NCI-H2107 treated with DMSO at 0.1 percent for 48 hours (cell line): ENCODE measurements at regions not wholly inside any gene's neighbourhood (a gene's known extent, or its start where the extent isn't known, plus 50 kb on each side); places are given as distances from the start of the nearest gene placed in this dataset.

Experiments
- DNase-seq: peaks from one replicate; lab custom pipeline; 2025; ENCODE audit not compliant: unreplicated experiment; lab: John Stamatoyannopoulos, UW

DNA sequence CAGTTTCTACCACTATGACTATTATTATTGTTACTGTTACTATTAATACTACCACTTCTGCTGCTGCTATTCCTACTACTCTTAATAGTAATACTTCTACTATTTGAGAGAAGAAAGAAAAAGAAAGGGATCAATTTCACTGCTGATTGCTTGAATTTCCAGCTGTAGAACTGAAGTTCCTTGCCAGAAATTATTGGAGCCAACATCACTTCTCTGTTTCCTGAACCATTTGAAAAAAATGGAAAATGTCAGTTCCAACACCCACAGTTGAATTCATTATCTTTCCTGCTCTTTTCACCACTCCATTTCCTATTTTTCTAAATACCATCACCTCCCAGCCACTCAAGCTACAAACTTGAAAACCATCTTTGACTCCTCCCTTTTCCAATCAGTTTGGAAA is 54.1 kb upstream of the PIK3C2G start:
- DNase-seq, result no peak

DNA sequence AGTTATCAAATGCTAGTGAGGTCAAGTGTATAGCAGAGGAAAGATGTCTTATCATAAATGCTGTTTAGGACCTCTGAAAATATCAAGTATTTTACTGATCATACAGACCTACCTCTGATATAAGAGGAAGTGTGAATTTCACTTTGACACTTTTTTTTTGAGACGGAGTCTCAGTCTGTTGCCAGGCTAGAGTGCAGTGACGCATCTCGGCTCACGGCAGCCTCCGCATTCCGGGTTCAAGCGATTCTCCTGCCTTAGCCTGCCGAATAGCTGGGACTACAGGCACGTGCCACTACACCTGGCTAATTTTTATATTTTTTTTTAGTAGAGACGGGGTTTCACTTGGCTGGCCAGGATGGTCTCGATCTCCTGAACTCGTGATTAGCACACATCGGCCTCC is 55.1 kb upstream of the PIK3C2G start:
- DNase-seq, result no peak

DNA sequence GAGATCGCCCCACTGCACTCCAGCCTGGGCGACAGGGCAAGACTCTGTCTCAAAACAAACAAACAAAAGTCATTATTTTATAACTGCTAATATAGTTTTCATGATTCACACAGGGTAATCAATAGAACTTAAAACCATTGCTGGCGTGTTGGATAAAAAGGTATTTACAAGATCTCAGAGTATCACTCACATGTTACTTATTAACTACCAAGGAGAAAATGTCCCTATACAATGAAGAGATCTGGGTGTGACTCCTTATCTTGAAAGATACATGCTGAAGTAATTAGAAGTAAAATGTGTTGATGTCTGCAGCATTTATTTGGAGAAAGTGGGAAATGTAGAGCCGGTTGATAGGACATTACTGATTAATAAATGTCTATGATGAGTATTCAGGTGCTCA is 57.3 kb upstream of the PIK3C2G start:
- DNase-seq, result no peak

DNA sequence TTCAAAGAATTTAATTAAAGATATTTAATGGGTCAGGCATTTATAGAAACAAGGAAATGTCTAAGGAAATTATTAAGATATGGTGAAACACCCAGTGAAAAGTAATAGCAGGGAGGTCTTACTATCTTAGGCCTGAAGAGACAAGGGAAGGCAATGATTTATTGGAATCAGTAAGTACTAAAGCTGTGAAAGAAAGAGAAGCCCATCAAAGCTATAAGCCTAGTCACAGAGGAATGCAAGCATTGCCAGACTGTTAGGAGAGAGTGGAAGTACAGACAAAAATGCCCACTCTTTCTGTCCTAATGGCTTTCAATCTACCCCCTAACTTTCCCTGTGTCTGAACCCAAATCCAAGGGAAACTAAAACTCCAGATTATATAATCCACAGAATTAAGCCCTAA is 69.2 kb upstream of the PIK3C2G start:
- DNase-seq, result no peak

DNA sequence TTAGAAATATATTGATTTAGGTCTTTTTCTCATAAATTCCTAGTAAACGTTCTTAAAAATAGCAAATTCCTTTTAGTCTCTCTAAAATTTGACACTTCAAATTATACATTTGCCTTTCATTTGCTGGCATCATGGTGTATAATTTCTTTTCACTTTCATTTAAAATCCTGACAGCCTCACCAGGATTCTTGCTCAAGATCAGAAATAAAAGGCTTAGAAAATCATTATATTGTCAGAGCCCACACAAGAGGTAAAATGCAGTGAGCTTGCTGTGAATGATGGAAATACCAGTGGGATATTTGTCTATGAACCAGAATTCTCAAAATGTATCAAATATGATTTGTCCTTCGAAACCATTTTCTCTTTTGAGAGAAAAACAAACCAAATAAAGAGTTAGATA is 78.2 kb upstream of the PIK3C2G start:
- DNase-seq, result no peak

DNA sequence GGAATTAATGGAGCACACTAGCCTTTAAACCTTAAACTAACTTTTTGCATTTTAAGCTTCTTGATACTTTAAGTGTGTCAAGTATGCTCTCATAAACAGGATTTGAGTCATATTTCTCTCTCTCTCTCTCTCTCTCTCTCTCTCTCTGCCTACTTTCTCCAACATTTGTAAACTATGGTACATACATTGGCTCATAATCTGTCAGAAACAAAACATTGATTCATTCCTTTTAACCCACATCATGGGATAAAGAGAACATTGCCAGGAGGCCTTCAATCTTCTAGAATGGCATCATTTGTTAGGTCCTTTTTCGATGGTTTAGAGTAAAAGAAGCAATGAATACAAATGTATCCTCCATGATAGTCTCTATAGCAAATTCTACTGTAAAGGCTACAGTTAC is 81.6 kb upstream of the RERGL start:
- DNase-seq, result no peak

DNA sequence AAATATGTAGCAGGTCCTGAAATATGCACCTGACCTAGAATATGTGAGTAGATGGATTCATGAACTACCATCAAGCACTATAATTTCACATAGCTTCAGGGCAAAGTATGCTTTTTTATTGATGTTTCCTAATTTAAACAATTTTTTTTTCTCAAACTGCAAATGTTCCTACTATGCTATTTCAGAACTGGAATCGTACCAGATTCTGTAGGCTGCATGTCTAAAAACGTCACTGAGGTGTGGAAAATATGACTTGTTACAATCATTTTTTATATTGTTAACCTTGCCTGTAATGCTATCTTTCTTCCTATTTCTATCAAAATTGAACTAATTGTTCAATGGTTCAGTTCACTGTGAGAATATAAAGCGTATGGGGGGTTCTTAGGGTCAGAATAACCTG is 78.0 kb upstream of the RERGL start:
- DNase-seq, result no peak

DNA sequence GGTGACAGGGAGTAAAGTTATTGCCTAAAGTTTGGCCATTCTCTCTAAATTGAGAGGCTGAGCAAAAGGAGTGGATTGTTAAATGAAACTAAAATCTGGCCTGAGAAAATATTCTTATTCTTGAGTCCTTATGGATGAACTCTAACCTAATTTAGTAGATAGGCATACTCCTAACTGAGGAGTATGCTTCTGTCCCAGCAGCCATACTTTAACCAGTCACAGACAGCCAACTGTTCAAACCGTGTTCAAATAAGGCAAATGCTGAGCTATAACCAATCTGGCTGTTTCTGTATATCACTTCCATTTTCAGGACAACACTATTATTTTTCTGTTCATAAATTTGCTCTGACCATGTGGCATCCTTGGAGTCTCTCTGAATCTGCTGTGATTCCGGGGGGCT is 75.9 kb upstream of the RERGL start:
- no peak for DNase-seq

DNA sequence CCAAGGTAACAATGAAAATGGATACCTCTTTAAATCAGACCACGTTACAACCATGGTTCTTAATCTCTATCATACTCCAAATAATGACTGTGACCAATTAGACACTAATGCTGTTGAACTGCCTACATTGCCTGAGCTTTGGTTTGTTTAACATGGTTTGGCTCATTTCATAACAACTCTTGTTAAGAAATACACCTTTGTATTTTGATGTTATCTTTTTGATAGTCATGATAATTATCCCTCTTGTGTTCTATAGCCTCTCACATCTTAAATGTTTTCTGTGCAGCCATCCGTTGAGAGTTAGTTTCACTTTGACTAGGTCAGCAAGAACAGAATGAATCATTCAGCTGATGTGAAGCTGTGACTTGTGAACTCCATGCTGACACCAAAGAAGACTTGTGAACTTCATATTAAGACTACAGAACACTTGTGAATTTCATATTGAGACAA is 75.5 kb upstream of the RERGL start:
- peak; percentile 4 for DNase-seq

DNA sequence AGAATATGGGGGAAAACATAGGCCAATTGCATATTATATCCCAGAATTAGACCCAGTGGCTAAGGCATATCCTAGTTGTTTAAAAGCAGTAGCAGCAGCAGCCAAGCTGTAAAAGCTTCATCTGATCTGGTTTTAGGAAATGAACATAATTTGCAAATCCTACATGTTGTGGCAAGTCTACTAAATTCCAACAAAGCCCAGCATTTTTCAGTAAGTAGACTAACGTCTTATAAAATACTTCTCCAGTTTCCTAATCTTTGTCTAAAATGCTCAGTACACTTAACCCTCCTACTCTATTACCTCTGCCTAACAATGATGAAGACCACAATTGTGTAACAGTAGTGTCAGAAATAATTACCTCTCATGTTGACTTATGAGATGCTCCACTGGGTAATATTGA is 70.9 kb upstream of the RERGL start:
- no peak for DNase-seq

DNA sequence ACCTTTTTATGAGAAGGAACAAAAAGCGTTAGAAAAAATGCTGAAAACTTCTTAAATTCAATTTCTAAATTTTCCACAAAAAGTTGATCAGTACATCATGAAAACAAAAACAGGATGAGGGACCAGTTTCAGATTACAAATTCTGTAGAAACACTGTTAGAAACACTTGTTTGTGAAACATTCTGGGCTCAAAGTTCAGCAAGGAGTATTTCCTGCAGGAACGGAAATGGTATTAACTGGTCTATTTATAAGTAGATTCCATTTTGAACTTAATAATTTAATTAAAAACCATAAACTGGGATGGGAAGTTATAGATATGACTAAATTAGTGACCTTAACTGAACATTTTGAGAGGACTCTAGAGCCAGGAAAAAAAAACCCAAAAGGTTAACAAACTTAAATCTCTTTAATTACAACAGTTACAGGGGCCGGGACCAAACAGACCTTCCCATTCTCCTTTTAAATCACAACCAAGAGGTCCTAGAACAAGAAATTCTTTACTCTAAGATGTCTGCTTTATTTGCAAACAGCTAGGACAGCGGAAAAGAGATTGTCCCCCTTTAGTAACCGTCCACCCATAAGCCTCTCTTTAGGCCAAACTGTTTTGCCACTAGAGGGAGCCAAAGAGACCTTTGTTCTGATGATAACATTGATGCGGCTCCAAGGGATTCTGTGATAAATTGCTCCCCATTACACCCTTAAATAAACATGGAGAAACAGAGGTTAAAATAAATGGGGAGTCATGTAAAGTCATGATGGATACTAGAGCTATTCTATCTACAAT is 69.0 kb upstream of the RERGL start:
- peak; percentile 8 for DNase-seq

DNA sequence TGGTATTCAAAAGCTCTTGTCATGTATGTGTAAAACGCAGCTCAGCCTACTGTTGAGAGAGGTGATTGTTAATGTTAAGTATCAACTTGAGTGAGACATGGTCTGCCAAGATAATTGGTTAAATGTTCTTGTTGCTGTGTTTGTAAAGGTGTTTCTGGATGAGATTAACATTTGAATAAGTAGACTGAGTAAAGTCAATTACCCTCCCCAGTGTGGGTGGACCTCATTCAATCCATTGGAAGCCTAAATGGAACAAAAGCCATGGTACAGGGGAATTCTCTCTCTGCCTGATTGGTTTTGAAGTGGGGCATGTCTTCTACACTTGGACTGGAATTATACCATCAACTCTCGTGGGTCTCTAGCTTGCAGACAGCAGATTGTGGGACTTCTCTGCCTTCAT is 63.8 kb upstream of the RERGL start:
- no peak for DNase-seq

DNA sequence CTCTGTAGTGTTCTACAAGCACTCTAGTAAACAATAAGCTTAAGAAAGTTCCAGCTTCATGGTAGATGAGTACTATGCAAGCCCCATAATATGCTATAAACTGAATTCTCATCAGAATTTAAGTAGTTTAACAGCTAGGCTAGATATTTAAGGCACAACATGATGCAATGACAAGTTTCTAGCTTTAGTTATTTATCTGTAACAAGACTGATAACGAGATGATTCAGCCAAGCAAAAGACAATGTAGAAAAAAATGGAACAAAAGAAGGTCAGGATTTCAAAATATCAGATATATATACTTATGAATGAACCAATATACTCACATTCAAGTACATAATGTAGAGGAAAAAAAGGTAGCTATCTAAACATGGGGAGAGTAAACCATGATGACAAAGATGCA is 61.0 kb upstream of the RERGL start:
- no peak for DNase-seq

DNA sequence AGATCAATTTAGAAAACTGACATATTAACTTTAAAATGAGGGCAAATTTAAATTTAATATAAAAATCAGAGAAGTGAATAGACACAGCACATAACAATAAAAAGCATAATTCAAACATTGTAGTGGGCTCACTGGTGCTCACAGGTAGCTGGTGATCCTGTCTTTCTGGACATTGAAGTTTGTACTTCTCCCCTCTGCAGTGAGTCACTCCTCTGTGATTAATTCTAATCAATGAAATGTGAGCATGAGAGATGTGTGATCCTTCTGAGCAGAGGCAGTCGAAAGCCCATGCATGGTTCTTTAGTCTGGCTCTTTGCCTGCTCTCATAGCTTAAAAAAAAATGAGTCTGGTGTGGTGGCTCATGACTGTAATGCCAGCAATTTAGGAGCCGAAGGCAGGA is 59.0 kb upstream of the RERGL start:
- no peak for DNase-seq

DNA sequence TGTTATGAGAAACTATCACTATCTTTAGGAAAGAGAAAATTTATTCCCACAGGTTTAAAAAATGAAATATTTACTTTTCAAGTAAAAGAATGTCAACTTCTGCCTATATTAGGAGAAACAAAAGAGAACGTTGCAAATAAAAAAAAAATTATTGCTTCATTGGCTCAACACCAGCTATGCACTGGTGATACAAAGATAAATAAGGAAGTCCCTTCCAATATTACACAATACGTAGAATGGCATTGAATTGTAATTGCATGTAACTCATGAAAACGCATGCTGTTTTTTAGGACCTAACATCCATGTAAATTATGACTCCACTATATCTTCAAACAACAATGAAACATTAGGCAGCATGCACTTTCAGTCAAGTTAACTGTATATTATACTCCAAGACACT is 56.4 kb upstream of the RERGL start:
- DNase-seq, result no peak

DNA sequence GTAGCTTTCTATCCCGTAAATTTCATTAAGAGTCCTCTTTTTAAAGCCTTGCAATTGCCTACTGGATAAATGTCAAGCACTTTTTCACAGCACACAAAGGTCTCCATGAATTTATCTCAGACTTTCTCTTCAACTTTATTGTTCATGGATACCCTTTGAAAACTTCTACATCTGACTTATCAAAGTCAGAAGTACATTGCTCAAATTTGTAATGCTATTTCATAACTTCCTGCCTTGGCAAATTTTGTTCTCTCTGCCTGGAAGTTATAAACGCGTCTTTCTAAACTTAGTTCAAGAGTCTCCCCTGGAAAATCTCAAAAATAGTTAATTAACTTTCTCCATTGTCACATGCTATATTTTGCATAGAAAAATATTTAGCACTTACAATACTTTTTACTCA is 55.9 kb upstream of the RERGL start:
- no peak for DNase-seq

DNA sequence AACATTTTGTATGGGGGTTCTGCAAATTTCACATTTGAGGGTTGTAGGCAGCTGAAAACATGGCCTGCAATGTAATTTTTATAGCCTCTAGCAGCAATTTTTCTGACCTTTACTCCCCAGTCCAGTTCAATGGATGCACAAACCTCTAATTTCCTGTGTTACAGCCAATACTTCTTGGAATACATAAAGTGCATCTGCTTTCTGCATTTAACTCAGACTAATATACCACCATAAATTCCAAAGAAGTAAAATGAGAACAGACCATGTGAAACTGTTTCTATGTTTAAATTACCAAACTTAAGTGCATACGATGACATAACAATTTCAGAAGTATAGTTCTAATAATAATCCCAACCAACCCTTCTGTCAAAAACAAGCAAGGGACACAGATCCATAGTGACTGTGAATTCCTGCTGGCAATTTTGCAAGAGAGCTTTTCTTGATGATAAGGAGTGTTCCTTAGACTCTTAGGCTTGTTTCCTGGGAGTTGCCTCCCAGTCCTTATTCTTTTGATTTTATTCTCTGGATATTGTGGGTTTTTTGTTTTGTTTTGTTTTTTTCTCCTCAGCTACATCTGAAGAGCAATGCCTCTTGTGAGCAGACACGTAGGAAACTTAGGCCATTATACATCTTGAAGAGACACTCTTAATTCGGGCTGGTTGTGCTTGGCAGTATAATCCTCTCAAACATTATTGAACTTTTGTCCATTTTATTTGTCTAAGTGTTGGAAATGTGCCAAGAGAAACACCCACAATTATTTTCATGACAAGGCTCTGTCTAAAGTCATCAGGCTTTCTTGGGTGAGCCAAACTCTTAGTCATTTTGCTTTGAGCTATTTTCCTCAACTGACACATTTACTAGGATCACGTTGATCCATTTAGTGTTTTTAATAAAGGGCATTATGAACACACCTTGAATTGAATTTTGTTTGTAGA is 51.3 kb upstream of the RERGL start:
- no peak for DNase-seq

DNA sequence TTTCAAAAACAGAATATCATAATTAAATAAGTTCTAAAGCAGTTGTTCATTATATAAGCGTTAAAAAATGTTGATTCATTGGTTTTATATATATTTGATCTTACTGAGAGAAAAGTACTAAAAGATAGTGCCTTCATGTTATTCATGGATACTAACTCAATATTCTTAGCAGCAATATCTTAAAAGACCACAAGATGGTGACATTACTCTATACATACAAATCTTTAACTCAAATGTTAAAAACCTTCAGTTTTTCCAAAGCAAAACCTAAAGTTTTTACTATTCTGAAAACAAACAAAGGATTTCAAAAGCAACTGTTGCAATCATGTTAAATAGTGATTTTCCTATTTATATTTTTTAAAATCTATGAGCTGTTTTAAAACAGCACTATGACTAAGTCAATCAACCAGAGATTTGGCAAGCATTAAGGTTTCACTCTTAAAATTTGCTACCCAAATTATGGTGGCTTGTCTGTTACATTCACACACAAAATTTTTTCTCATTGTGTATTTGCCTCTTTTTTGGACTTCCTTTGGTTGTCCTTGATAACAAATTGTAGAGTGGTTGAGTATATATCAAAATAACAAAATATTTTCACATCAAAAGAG is 50.1 kb upstream of the RERGL start:
- no peak for DNase-seq
